Lung (tissue), 11 donors: ENCODE measurements at regions not wholly inside any gene's neighbourhood (a gene's known extent, or its start where the extent isn't known, plus 50 kb on each side); places are given as distances from the start of the nearest gene placed in this dataset.

Experiments
- ATAC-seq: fragments of 200-7000 bp; cut with Tn5 transposase; one replicate; pipeline ENCODE4 v1.9.1; 2020; ENCODE audit warnings: moderate number of reproducible peaks; ENCODE audit not compliant: insufficient read depth, low FRiP score
- DNase-seq, 3 donors: peaks; one replicate each; pipeline ENCODE4 v3.0.0-alpha.2; 2013 to 2017
- H3K27ac ChIP-seq, 2 donors: one replicate each; pipeline ENCODE4 v1.5.1; 2013; ENCODE audit warnings: mild to moderate bottlenecking in 2 of 2, moderate library complexity in 2 of 2, control low read depth in 1 of 2, inconsistent platforms in 1 of 2, low read depth in 1 of 2, low read length in 1 of 2
- H3K27me3 ChIP-seq, 3 donors: one replicate each; pipeline ENCODE4 v1.5.1; 2013; ENCODE audit warnings: low read length in 2 of 3; ENCODE audit not compliant: control insufficient read depth in 3 of 3, insufficient read depth in 3 of 3
- H3K36me3 ChIP-seq, 4 donors: one replicate each; pipeline ENCODE4 v1.5.1; 2013; ENCODE audit warnings: low read length in 4 of 4, mild to moderate bottlenecking in 1 of 4, moderate library complexity in 1 of 4; ENCODE audit not compliant: control insufficient read depth in 4 of 4, insufficient read depth in 4 of 4
- H3K4me1 ChIP-seq, 5 donors: one replicate each; pipeline ENCODE4 v1.5.1; 2013; ENCODE audit warnings: low read length in 5 of 5, mild to moderate bottlenecking in 2 of 5, moderate library complexity in 1 of 5; ENCODE audit not compliant: control insufficient read depth in 5 of 5, insufficient read depth in 5 of 5
- H3K4me3 ChIP-seq: one replicate; pipeline ENCODE4 v1.5.1; 2013; ENCODE audit warnings: mild to moderate bottlenecking, control low read depth, moderate library complexity
- H3K9ac ChIP-seq, 2 donors: one replicate each; pipeline ENCODE4 v1.5.1; 2013; ENCODE audit warnings: low read length in 2 of 2, control low read depth in 1 of 2; ENCODE audit not compliant: insufficient read depth in 1 of 2
- H3K9me3 ChIP-seq, 4 donors: one replicate each; pipeline ENCODE4 v1.5.1; 2013; ENCODE audit warnings: low read length in 3 of 4, mild to moderate bottlenecking in 1 of 4, moderate library complexity in 1 of 4; ENCODE audit not compliant: control insufficient read depth in 4 of 4, insufficient read depth in 3 of 4
- CTCF ChIP-seq: IDR thresholded peaks from 2 replicates; pipeline ENCODE4 v1.5.1; 2012; ENCODE audit warnings: mild to moderate bottlenecking; ENCODE audit errors: control extremely low read depth, extremely low read depth
- WGBS, 2 donors: extraction: QIAGEN DNeasy Blood & Tissue Kit; methylation state at CpG; one replicate each; pipeline ENCODE4 v1.1.7; 2013; 5-methylcytosine and 5-hydroxymethylcytosine counted together
- donor health status: control.
- donor health status: control.
- donor health status: Bipolar disorder and iron deficiency.
- donor health status: healthy.
- donor health status: DM: yes; HTN: yes; CAD: no.

GRCh38 chr3:87090631-87091030, 99.7 kb upstream of the VGLL3 start:
- Histone ChIP-seq H3K27me3 (no peaks in the 10 kb centered on the region), H3K4me1 (peaks cover 0 to 22% (median 0%) of the 10 kb centered on the region in 5 donors), H3K4me3 (no peak overlapping the region), H3K9ac (no peak overlapping the region), H3K36me3 (no peaks in the 10 kb centered on the region), H3K9me3 (peaks cover 0 to 2% (median 0%) of the 10 kb centered on the region in 4 donors), H3K27ac (no peak overlapping the region)
- DNase-seq: peak in 2 of 3 donors; percentile 40 to 49
- no peak for ATAC-seq
- TF ChIP-seq CTCF: no peak

- peaks cover 0 to 22% (median 0%) of the 10 kb centered on the region in 5 donors for H3K4me1 ChIP-seq
- WGBS, 2 donors: 5 to 12% methylated on average over 39 to 41 of the region's 41 CpGs
- ATAC-seq: peak; percentile 81
- peak overlapping the region; percentile 48 for H3K4me3 ChIP-seq
- no peaks in the 10 kb centered on the region for H3K36me3 ChIP-seq
- peak overlapping the region; percentile 59 to 97 for H3K9ac ChIP-seq
- no peaks in the 10 kb centered on the region for H3K27me3 ChIP-seq
- peak overlapping the region in 1 of 2 donors; percentile 93 for H3K27ac ChIP-seq
- H3K9me3 ChIP-seq: peaks cover 0 to 2% (median 0%) of the 10 kb centered on the region in 4 donors
- no peak for TF ChIP-seq CTCF
- peak; percentile 82 to 90 (median 89) for DNase-seq
Measured at GRCh38 chr3:87088993-87089841, 98.3 kb upstream of the VGLL3 start.

DNA sequence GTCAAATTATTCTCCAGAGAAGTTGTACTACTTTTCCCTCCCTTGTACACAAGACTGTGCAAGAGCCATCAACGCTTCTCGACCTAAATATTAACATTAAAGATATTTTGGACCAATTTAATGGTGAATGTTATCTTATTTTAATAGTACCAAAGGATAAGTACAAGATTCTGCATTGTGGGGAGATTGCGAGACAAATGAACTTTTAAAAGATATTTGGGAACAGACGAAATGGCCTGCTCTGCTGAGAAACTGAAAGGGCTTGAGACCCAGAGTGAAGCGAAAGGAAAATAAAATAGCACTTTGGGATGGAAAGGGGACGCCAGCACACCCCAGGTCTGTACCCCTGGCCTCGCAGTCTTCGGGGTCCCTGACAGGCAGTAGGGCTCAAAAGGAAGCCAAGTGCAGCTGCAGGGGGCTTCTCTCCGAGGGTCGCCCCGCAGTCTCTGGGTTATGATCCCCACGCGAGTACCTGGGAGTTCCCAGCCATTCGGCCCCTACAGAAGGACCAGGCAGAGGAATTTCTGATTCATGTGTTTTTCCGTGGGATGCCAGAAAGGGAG, 97.6 kb upstream of the VGLL3 start:
- H3K9me3 ChIP-seq: peaks cover 0 to 2% (median 0%) of the 10 kb centered on the region in 4 donors
- no peak for TF ChIP-seq CTCF
- DNase-seq (peak in 2 of 3 donors; percentile 47 to 71), ATAC-seq (no peak)
- H3K4me1 ChIP-seq: peaks cover 0 to 22% (median 0%) of the 10 kb centered on the region in 5 donors
- H3K9ac ChIP-seq: peak overlapping the region; percentile 59 to 97
- H3K4me3 ChIP-seq: peak overlapping the region; percentile 48
- no peaks in the 10 kb centered on the region for H3K36me3 ChIP-seq
- peak overlapping the region in 1 of 2 donors; percentile 93 for H3K27ac ChIP-seq
- WGBS, 2 donors: 30 to 40% methylated on average over 15 of the region's 15 CpGs
- no peaks in the 10 kb centered on the region for H3K27me3 ChIP-seq
